ENCODE measurements at regions not wholly inside any gene's neighbourhood (a gene's known extent, or its start where the extent isn't known, plus 50 kb on each side); places are given as distances from the start of the nearest gene placed in this dataset.

- no peak for TF ChIP-seq CTCF (conservative IDR thresholded peaks at IDR 0.05; ENCODE audit: low read depth, low read length)
- TF ChIP-seq EZH2 (IDR thresholded peaks at IDR 0.05; ENCODE audit: low read length, unreplicated experiment), result no peak
- no peak for TF ChIP-seq EZH2phosphoT487 (IDR thresholded peaks at IDR 0.05; ENCODE audit: borderline replicate concordance, low read length)
Measured at GRCh38 chr15:47584316-47584715, 133.0 kb upstream of the SEMA6D start.

Measured in PC-3 (cell line).